ENCODE measurements at regions not wholly inside any gene's neighbourhood (a gene's known extent, or its start where the extent isn't known, plus 50 kb on each side); places are given as distances from the start of the nearest gene placed in this dataset.

- no peak for TF ChIP-seq CTCF (IDR thresholded peaks at IDR 0.05)
- Histone ChIP-seq H3K9me3 (peaks cover 0 to 7% (median 0%) of the 10 kb centered on the region in 12 donors), H3K36me3 (no peaks in the 10 kb centered on the region), H3K4me1 (peaks cover 0 to 13% (median 0%) of the 10 kb centered on the region in 12 donors), H3K4me3 (no peak overlapping the region), H3K27me3 (no peaks in the 10 kb centered on the region), H3K27ac (no peak overlapping the region)
- ATAC-seq (no peak), DNase-seq (no peak)
- intact Hi-C loops (cut with DNase I): no loop called here
- 80 to 100% (median 85%) methylated on average over 1 of the region's 1 CpG for WGBS, 4 donors
These were observed 104.6 kb upstream of the TNFAIP3 start for GRCh38 chr6:137762168-137763090.

- intact Hi-C loops (cut with DNase I): no loop called here
- TF ChIP-seq POLR2A (IDR thresholded peaks at IDR 0.05) (no peak), CTCF (IDR thresholded peaks at IDR 0.05) (no peak)
- ATAC-seq (no peak), DNase-seq (no peak)
- no peaks in the 10 kb centered on the region for H3K36me3 ChIP-seq
- peaks cover 0 to 23% (median 0%) of the 10 kb centered on the region in 12 donors for H3K4me1 ChIP-seq
- H3K9me3 ChIP-seq: peaks cover 0 to 13% (median 0%) of the 10 kb centered on the region in 12 donors
- no peak overlapping the region for H3K27ac ChIP-seq
- 92 to 100% (median 97%) methylated on average over 1 of the region's 1 CpG for WGBS, 4 donors
- H3K27me3 ChIP-seq: no peaks in the 10 kb centered on the region
- H3K4me3 ChIP-seq: no peak overlapping the region
These were observed 103.6 kb upstream of the TNFAIP3 start for GRCh38 chr6:137763436-137763835.

GRCh38 chr6:137763886-137764285 is 103.2 kb upstream of the TNFAIP3 start:
- H3K27ac ChIP-seq: no peak overlapping the region
- peaks cover 0 to 13% (median 0%) of the 10 kb centered on the region in 12 donors for H3K9me3 ChIP-seq
- TF ChIP-seq POLR2A (IDR thresholded peaks at IDR 0.05) (no peak), CTCF (IDR thresholded peaks at IDR 0.05) (no peak)
- no peaks in the 10 kb centered on the region for H3K36me3 ChIP-seq
- 90 to 100% (median 95%) methylated on average over 1 of the region's 1 CpG for WGBS, 4 donors
- no peak overlapping the region for H3K4me3 ChIP-seq
- no peak for DNase-seq
- no peak for ATAC-seq
- H3K27me3 ChIP-seq: no peaks in the 10 kb centered on the region
- intact Hi-C loops (cut with DNase I): no loop called here
- peaks cover 0 to 27% (median 0%) of the 10 kb centered on the region in 12 donors for H3K4me1 ChIP-seq

- Histone ChIP-seq H3K27me3 (no peaks in the 10 kb centered on the region), H3K36me3 (no peaks in the 10 kb centered on the region), H3K4me3 (no peak overlapping the region), H3K4me1 (peaks cover 0 to 30% (median 0%) of the 10 kb centered on the region in 12 donors), H3K9me3 (peaks cover 0 to 13% (median 0%) of the 10 kb centered on the region in 12 donors), H3K27ac (no peak overlapping the region)
- ATAC-seq: no peak
- TF ChIP-seq POLR2A (IDR thresholded peaks at IDR 0.05) (no peak), CTCF (IDR thresholded peaks at IDR 0.05) (no peak)
- intact Hi-C loops (cut with DNase I): no loop called here
- no peak for DNase-seq
These were observed 102.6 kb upstream of the TNFAIP3 start for GRCh38 chr6:137764464-137764863.

All from heart left ventricle (tissue), 16 donors.